Smooth muscle cell (in vitro differentiated cells): ENCODE measurements at regions not wholly inside any gene's neighbourhood (a gene's known extent, or its start where the extent isn't known, plus 50 kb on each side); places are given as distances from the start of the nearest gene placed in this dataset.
A peak's percentile ranks its signal among the peaks of the same experiment; 100 is the strongest.

Experiments
- DNase-seq: peaks from one replicate; lab custom pipeline; 2025; ENCODE audit not compliant: unreplicated experiment; lab: John Stamatoyannopoulos, UW
- H2AFZ ChIP-seq: fragments of 200-600 bp; sonication (generic); 2 replicates; pipeline ENCODE4 v1.6.0; 2016; ENCODE audit warnings: antibody characterized with exemption, low read depth, mild to moderate bottlenecking
- H3F3A ChIP-seq: fragments of 200-600 bp; sonication (generic); 2 replicates; pipeline ENCODE4 v1.6.0; 2017; ENCODE audit warnings: antibody characterized with exemption, low read depth
- H3K27ac ChIP-seq: fragments of 200-600 bp; sonication (generic); 2 replicates; pipeline ENCODE4 v1.5.1; 2016; ENCODE audit warnings: low read depth, mild to moderate bottlenecking
- H3K27me3 ChIP-seq: fragments of 200-600 bp; sonication (generic); 2 replicates; pipeline ENCODE4 v1.6.1; 2016; ENCODE audit warnings: low read depth, mild to moderate bottlenecking
- H3K36me3 ChIP-seq: fragments of 200-600 bp; sonication (generic); 2 replicates; pipeline ENCODE4 v1.5.1; 2016; ENCODE audit warnings: low read depth
- H3K4me1 ChIP-seq: fragments of 200-600 bp; sonication (generic); 2 replicates; pipeline ENCODE4 v1.5.1; 2016; ENCODE audit warnings: low read depth
- H3K4me2 ChIP-seq: fragments of 200-600 bp; sonication (generic); 2 replicates; pipeline ENCODE4 v1.6.0; 2016; ENCODE audit warnings: mild to moderate bottlenecking
- H3K4me3 ChIP-seq: fragments of 200-600 bp; sonication (generic); 2 replicates; pipeline ENCODE4 v1.5.1; 2016; ENCODE audit warnings: mild to moderate bottlenecking
- H3K79me2 ChIP-seq: fragments of 200-600 bp; sonication (generic); 2 replicates; pipeline ENCODE4 v1.6.0; 2016; ENCODE audit warnings: low read depth, mild to moderate bottlenecking
- H3K9ac ChIP-seq: fragments of 200-600 bp; sonication (generic); 2 replicates; pipeline ENCODE4 v1.6.0; 2016; ENCODE audit warnings: low read depth
- H3K9me3 ChIP-seq: fragments of 200-600 bp; sonication (generic); replicated peaks from 2 replicates; pipeline ENCODE4 v1.5.1; 2016; ENCODE audit warnings: low read depth
- H4K20me1 ChIP-seq: fragments of 200-600 bp; sonication (generic); 2 replicates; pipeline ENCODE4 v1.6.0; 2016; ENCODE audit warnings: low read depth
- WGBS: methylation state at CpG from one replicate; pipeline ENCODE4 v1.1.7; 2016; ENCODE audit warnings: low lambda C conversion rate; 5-methylcytosine and 5-hydroxymethylcytosine counted together
- TF ChIP-seq, protein P1 (sequence below): fragments of 200-600 bp; sonication (generic); IDR thresholded peaks from 2 replicates; pipeline ENCODE4 v1.5.1; 2017; ENCODE audit warnings: borderline replicate concordance, mild to moderate bottlenecking, antibody characterized with exemption; ENCODE audit not compliant: insufficient read depth, poor library complexity, severe bottlenecking

DNA sequence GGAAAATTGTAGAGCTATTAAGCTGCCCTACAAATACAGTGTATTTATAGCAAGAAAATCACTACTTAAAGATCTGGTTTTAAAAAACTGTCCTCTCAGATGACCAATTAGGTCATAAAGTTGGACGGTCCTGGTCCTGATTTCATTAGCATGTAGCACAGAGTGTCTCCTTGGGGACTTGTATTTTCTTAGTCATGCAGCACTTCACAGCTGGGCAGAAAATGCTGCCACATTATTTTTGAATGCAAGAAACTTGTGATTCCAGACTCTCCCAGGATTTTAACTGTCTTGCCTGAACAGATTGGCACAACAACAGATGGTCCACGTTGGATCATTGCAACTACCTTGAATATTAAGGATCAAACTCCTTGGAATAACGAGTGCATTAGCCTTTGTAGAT is 348.1 kb upstream of the SGCD start:
- TF ChIP-seq, protein P1, sequence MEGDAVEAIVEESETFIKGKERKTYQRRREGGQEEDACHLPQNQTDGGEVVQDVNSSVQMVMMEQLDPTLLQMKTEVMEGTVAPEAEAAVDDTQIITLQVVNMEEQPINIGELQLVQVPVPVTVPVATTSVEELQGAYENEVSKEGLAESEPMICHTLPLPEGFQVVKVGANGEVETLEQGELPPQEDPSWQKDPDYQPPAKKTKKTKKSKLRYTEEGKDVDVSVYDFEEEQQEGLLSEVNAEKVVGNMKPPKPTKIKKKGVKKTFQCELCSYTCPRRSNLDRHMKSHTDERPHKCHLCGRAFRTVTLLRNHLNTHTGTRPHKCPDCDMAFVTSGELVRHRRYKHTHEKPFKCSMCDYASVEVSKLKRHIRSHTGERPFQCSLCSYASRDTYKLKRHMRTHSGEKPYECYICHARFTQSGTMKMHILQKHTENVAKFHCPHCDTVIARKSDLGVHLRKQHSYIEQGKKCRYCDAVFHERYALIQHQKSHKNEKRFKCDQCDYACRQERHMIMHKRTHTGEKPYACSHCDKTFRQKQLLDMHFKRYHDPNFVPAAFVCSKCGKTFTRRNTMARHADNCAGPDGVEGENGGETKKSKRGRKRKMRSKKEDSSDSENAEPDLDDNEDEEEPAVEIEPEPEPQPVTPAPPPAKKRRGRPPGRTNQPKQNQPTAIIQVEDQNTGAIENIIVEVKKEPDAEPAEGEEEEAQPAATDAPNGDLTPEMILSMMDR = no peak
- H3F3A ChIP-seq = no peaks in the 10 kb centered on the region
- H3K4me3 ChIP-seq = no peak overlapping the region
- no peak overlapping the region for H2AFZ ChIP-seq
- no peak overlapping the region for H3K9ac ChIP-seq
- no peaks in the 10 kb centered on the region for H3K27me3 ChIP-seq
- no peaks in the 10 kb centered on the region for H4K20me1 ChIP-seq
- H3K4me2 ChIP-seq = no peak overlapping the region
- no peaks in the 10 kb centered on the region for H3K4me1 ChIP-seq
- 74% methylated on average over 3 of the region's 3 CpGs for WGBS
- H3K36me3 ChIP-seq = no peaks in the 10 kb centered on the region
- no peaks in the 10 kb centered on the region for H3K79me2 ChIP-seq
- no peaks in the 10 kb centered on the region for H3K9me3 ChIP-seq
- no peak for DNase-seq
- no peak overlapping the region for H3K27ac ChIP-seq

GRCh38 chr5:155982354-155982753 is 344.6 kb upstream of the SGCD start:
- Histone ChIP-seq H2AFZ (no peak overlapping the region), H3K36me3 (no peaks in the 10 kb centered on the region), H3K4me1 (no peaks in the 10 kb centered on the region), H3K27me3 (no peaks in the 10 kb centered on the region), H3F3A (no peaks in the 10 kb centered on the region), H3K27ac (no peak overlapping the region), H3K9me3 (no peaks in the 10 kb centered on the region), H4K20me1 (no peaks in the 10 kb centered on the region), H3K4me3 (no peak overlapping the region), H3K79me2 (no peaks in the 10 kb centered on the region), H3K4me2 (peak overlapping the region; percentile 46), H3K9ac (no peak overlapping the region)
- DNase-seq = no peak
- TF ChIP-seq, protein P1 = no peak
- WGBS = 70% methylated on average over 3 of the region's 3 CpGs

- Histone ChIP-seq H3K4me3 (no peak overlapping the region), H3K4me1 (no peaks in the 10 kb centered on the region), H3K36me3 (no peaks in the 10 kb centered on the region), H3K27me3 (no peaks in the 10 kb centered on the region), H3F3A (no peaks in the 10 kb centered on the region), H2AFZ (no peak overlapping the region), H3K9me3 (no peaks in the 10 kb centered on the region), H4K20me1 (no peaks in the 10 kb centered on the region), H3K79me2 (no peaks in the 10 kb centered on the region), H3K27ac (no peak overlapping the region), H3K9ac (no peak overlapping the region), H3K4me2 (no peak overlapping the region)
- WGBS = 59% methylated on average over 3 of the region's 3 CpGs
- DNase-seq = no peak
- TF ChIP-seq, protein P1 = no peak
These were observed 343.0 kb upstream of the SGCD start for GRCh38 chr5:155983954-155984353.

DNA sequence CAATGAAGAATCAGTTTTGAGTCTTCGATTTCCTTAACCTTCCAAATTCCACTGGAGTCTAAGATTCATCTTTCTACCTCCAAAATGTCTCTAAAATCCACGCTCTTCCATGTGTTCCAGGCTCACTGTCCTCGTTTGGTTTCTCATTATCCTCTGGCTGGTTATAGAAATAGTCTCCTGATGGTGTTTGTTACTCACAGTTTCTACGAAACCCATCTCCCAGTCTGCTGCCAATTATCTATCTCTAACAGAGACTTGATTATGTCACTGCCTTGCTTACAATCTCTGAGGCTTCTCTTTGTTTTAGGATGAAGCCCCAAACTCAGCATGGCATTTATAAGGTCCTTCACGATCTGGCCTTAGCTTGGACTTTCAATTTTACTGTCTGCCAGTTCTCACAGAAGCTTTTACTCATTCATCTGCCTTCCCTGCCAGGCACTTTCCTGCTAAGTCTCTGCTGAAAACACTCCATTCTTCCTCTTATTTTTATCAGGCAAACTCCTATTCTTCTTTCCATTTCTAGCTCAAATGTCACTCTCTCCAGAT is 339.6 kb upstream of the SGCD start:
- TF ChIP-seq, protein P1 = no peak
- Histone ChIP-seq H3K27ac (no peak overlapping the region), H3K9me3 (no peaks in the 10 kb centered on the region), H2AFZ (peak overlapping the region; percentile 56), H3K79me2 (no peaks in the 10 kb centered on the region), H3K4me1 (no peaks in the 10 kb centered on the region), H4K20me1 (no peaks in the 10 kb centered on the region), H3K9ac (no peak overlapping the region), H3K27me3 (no peaks in the 10 kb centered on the region), H3K36me3 (no peaks in the 10 kb centered on the region), H3K4me3 (no peak overlapping the region), H3K4me2 (peak overlapping the region; percentile 52), H3F3A (no peaks in the 10 kb centered on the region)
- no peak for DNase-seq
- WGBS = 58% methylated on average over 5 of the region's 5 CpGs
